Kidney (tissue), 13 donors: ENCODE measurements at regions not wholly inside any gene's neighbourhood (a gene's known extent, or its start where the extent isn't known, plus 50 kb on each side); places are given as distances from the start of the nearest gene placed in this dataset.

Source experiments
- DNase-seq, 5 donors: peaks; one replicate each; pipeline ENCODE4 v3.0.0-alpha.2; 2013 to 2020
- FAIRE-seq: peaks from 2 replicates; lab custom pipeline; 2012; peaks lifted over from hg19 to GRCh38; lab: Jason Lieb, UNC
- H3K27ac ChIP-seq, 2 donors: one replicate each; pipeline ENCODE4 v1.7.0; 2013; ENCODE audit warnings: low read depth in 2 of 2, low read length in 2 of 2, inconsistent platforms in 1 of 2
- H3K27me3 ChIP-seq: one replicate; pipeline ENCODE4 v1.7.1; 2013; ENCODE audit warnings: low read length, inconsistent platforms; ENCODE audit not compliant: control insufficient read depth, insufficient read depth
- H3K36me3 ChIP-seq, 3 donors: one replicate each; pipeline versions ENCODE4 v1.7.0 to v1.7.1; 2013; ENCODE audit warnings: low read length in 3 of 3, control low read depth in 1 of 3, inconsistent platforms in 1 of 3; ENCODE audit not compliant: insufficient read depth in 3 of 3, control insufficient read depth in 2 of 3
- H3K4me1 ChIP-seq, 3 donors: one replicate each; pipeline versions ENCODE4 v1.7.0 to v1.7.1; 2013; ENCODE audit warnings: low read length in 3 of 3, inconsistent platforms in 1 of 3, low read depth in 1 of 3; ENCODE audit not compliant: control insufficient read depth in 2 of 3, insufficient read depth in 2 of 3
- H3K4me3 ChIP-seq, 3 donors: one replicate each; pipeline versions ENCODE4 v1.7.0 to v1.8.1; 2013; ENCODE audit warnings: low read length in 3 of 3, control low read depth in 1 of 3, inconsistent platforms in 1 of 3
- H3K9ac ChIP-seq, 3 donors: one replicate each; pipeline versions ENCODE4 v1.7.0 to v1.7.1; 2013; ENCODE audit warnings: low read length in 3 of 3, control low read depth in 1 of 3, inconsistent platforms in 1 of 3
- H3K9me3 ChIP-seq, 3 donors: one replicate each; pipeline versions ENCODE4 v1.7.0 to v1.7.1; 2013; ENCODE audit warnings: low read length in 3 of 3, control low read depth in 1 of 3, inconsistent platforms in 1 of 3; ENCODE audit not compliant: control insufficient read depth in 2 of 3, insufficient read depth in 1 of 3
- intact Hi-C: fragments of 100-400 bp; cut with DNase I; formaldehyde crosslinking; loops from one replicate; pipeline ENCODE4 v1.11.1; 2022
- TF ChIP-seq, protein P1 (sequence below): IDR thresholded peaks from 3 replicates; pipeline ENCODE4 v1.5.1; 2012; ENCODE audit warnings: mild to moderate bottlenecking, moderate library complexity, borderline replicate concordance; ENCODE audit not compliant: insufficient read depth; ENCODE audit errors: extremely low read depth
- donor health status: control.
- donor health status: control.
- donor health status: control.
- donor health status: control.
- donor health status: control.
- donor health status: DM: yes; HTN: yes; CAD: no.
- donor health status: Normal renal cell carcinoma (clear cell type).

DNA sequence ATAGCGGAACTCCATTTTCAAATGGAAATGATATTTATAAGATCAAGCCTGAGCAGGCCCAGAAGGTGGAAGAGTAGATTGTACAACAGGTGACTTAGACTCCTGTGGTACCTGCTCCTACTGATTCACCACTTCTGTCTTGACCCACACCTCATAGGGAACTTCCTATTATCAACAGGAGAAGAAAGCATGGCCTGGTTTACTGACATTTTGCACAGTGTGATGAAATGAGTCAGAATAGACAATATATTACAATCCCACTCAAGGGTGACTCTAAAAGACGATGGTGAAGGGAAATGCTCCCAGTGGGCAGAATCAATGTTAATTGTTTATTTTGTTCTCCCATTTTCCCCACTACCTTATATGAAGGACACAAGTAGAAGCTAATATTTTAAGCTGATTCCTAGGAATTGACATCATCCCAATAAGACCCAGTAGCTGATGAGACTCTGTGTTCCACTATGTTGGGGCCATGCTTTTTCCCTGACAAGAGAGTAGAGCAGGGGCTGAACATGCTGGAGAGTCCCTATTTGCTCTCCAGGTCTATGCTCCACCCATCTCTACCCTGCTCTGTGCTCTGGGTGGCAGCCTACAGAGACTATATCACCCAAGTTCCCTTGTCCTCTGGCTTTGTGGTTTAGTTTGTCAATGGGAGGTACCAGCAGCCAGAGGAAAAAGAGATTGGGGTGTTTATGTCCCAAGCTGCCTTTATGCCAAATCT, 163.4 kb upstream of the FSTL4 start:
- Histone ChIP-seq H3K27ac (no peak overlapping the region), H3K4me3 (no peak overlapping the region), H3K9me3 (no peaks in the 10 kb centered on the region), H3K4me1 (no peaks in the 10 kb centered on the region), H3K9ac (no peak overlapping the region), H3K36me3 (no peaks in the 10 kb centered on the region), H3K27me3 (no peaks in the 10 kb centered on the region)
- FAIRE-seq = no peak
- DNase-seq = no peak
- TF ChIP-seq, protein P1, sequence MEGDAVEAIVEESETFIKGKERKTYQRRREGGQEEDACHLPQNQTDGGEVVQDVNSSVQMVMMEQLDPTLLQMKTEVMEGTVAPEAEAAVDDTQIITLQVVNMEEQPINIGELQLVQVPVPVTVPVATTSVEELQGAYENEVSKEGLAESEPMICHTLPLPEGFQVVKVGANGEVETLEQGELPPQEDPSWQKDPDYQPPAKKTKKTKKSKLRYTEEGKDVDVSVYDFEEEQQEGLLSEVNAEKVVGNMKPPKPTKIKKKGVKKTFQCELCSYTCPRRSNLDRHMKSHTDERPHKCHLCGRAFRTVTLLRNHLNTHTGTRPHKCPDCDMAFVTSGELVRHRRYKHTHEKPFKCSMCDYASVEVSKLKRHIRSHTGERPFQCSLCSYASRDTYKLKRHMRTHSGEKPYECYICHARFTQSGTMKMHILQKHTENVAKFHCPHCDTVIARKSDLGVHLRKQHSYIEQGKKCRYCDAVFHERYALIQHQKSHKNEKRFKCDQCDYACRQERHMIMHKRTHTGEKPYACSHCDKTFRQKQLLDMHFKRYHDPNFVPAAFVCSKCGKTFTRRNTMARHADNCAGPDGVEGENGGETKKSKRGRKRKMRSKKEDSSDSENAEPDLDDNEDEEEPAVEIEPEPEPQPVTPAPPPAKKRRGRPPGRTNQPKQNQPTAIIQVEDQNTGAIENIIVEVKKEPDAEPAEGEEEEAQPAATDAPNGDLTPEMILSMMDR = no peak
- intact Hi-C loops = no loop called here

DNA sequence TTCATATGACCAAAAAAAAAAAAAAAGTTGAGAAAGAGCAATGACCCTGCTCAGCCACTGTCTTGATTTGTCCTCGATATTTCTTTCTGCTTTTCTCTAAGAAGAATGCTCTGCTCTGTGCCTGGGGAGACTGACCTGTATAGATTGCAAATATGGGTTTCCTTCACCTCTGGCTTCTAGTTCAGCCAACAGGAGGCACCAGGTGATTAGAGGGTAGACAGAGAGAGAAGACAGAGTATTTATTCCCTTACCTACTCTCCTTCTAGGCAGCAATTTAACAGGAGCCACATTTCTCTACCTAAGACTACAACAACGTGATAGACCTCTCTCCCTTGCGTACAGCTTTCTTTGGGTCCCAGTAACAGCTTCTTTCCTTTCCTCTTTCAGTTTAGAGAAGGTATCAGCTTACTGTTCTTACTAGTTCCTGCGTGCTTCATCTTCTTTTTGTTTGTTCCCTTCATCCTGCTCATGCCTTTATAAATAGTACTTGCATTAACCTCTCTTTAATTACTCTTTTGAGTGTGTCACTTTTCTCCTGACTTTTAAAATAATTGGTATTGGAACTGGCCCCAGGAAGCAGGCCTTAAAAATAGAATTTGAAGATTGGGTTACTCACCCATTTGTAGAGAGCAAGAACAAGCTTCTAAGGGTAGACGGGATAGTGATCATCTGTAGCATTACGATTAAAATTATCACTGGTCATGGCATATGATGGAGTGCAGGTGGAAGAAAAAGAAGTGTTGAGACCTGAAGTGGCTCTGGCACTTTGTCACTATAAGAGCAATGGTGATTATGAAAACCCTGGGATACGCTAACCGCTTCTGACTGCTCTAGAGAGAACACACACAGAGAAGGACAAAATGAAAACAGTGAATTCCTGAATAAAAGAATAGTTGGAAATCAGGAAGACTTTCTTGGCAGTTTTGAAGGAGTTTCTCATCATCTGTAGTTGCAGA, 161.2 kb upstream of the FSTL4 start:
- intact Hi-C loops = no loop called here
- Histone ChIP-seq H3K4me3 (no peak overlapping the region), H3K9ac (no peak overlapping the region), H3K27ac (no peak overlapping the region), H3K9me3 (no peaks in the 10 kb centered on the region), H3K4me1 (no peaks in the 10 kb centered on the region), H3K36me3 (no peaks in the 10 kb centered on the region), H3K27me3 (no peaks in the 10 kb centered on the region)
- DNase-seq (no peak), FAIRE-seq (no peak)
- TF ChIP-seq, protein P1 = peak; percentile 17

DNA sequence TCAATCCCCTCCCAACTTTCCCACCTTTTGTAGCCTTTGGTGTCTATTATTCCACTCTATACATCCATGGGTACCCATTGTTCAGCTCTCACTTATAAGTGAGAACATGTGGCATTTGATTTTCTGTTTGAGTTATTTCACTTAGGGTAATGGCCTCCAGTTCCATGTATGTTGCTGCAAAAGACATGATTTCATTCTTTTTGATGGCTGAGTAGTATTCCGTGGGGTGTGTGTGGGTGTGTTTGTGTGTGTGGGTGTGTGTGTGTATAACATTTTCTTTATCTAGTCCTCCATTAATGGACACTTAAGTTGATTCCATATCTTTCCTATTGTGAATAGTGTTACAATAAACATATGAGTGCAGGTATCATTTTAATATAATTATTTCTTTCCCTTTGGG, 157.5 kb upstream of the FSTL4 start:
- Histone ChIP-seq H3K27me3 (no peaks in the 10 kb centered on the region), H3K4me1 (no peaks in the 10 kb centered on the region), H3K36me3 (no peaks in the 10 kb centered on the region), H3K4me3 (no peak overlapping the region), H3K9me3 (no peaks in the 10 kb centered on the region), H3K9ac (no peak overlapping the region), H3K27ac (no peak overlapping the region)
- no peak for DNase-seq
- intact Hi-C loops = no loop called here
- no peak for FAIRE-seq
- TF ChIP-seq, protein P1 = no peak
